GM19455 (cell line): ENCODE measurements at regions not wholly inside any gene's neighbourhood (a gene's known extent, or its start where the extent isn't known, plus 50 kb on each side); places are given as distances from the start of the nearest gene placed in this dataset.

Experiments used
- ATAC-seq: cut with Tn5 transposase; IDR thresholded peaks from one replicate; pipeline ENCODE4 v1.9.1; 2021; ENCODE audit not compliant: unreplicated experiment

GRCh38 chr14:82309199-82309598 lies 775.5 kb upstream of the SEL1L start:
- no peak for ATAC-seq

GRCh38 chr14:82313889-82314288 lies 780.2 kb upstream of the SEL1L start:
- no peak for ATAC-seq

- no peak for ATAC-seq
Observed at GRCh38 chr14:82328442-82328841, 794.8 kb upstream of the SEL1L start.

GRCh38 chr14:82341261-82341810 lies 807.7 kb upstream of the SEL1L start:
- ATAC-seq = no peak

GRCh38 chr14:82342596-82342995 lies 808.9 kb upstream of the SEL1L start:
- ATAC-seq = no peak

GRCh38 chr14:82345184-82345583 lies 811.5 kb upstream of the SEL1L start:
- no peak for ATAC-seq

- no peak for ATAC-seq
Observed at GRCh38 chr14:82354126-82354525, 820.5 kb upstream of the SEL1L start.

GRCh38 chr14:82359201-82359600 lies 825.5 kb upstream of the SEL1L start:
- no peak for ATAC-seq

GRCh38 chr14:82362452-82362851 lies 828.8 kb upstream of the SEL1L start:
- ATAC-seq = no peak

- no peak for ATAC-seq
Observed at GRCh38 chr14:82365471-82365870, 831.8 kb upstream of the SEL1L start.

GRCh38 chr14:82366803-82367202 lies 833.1 kb upstream of the SEL1L start:
- ATAC-seq = no peak

GRCh38 chr14:82379291-82379690 lies 845.6 kb upstream of the SEL1L start:
- ATAC-seq = no peak

- no peak for ATAC-seq
Observed at GRCh38 chr14:82385048-82385447, 851.4 kb upstream of the SEL1L start.

- no peak for ATAC-seq
Observed at GRCh38 chr14:82387699-82388098, 854.0 kb upstream of the SEL1L start.

- no peak for ATAC-seq
Observed at GRCh38 chr14:82388488-82388887, 854.8 kb upstream of the SEL1L start.

GRCh38 chr14:82390586-82390985 lies 856.9 kb upstream of the SEL1L start:
- no peak for ATAC-seq

GRCh38 chr14:82394916-82395315 lies 861.3 kb upstream of the SEL1L start:
- ATAC-seq = no peak

- no peak for ATAC-seq
Observed at GRCh38 chr14:82398256-82398655, 864.6 kb upstream of the SEL1L start.

GRCh38 chr14:82403987-82404386 lies 870.3 kb upstream of the SEL1L start:
- no peak for ATAC-seq

GRCh38 chr14:82410064-82410463 lies 876.4 kb upstream of the SEL1L start:
- no peak for ATAC-seq

GRCh38 chr14:82411298-82411697 lies 877.6 kb upstream of the SEL1L start:
- no peak for ATAC-seq

GRCh38 chr14:82412545-82412944 lies 878.9 kb upstream of the SEL1L start:
- ATAC-seq = no peak

- ATAC-seq = no peak
Observed at GRCh38 chr14:82414853-82415539, 881.3 kb upstream of the SEL1L start.
